GM19240 (cell line): ENCODE measurements at regions not wholly inside any gene's neighbourhood (a gene's known extent, or its start where the extent isn't known, plus 50 kb on each side); places are given as distances from the start of the nearest gene placed in this dataset.
"Not testable (repeated sequence)": the region's sequence is repeated elsewhere in the genome, so short reads cannot be mapped to it uniquely, and the experiment has no call there.

ENCODE experiments used
- DNase-seq: peaks from one replicate; pipeline ENCODE4 v3.0.0; 2011; ENCODE audit warnings: low spot score; ENCODE audit not compliant: insufficient read length

DNA sequence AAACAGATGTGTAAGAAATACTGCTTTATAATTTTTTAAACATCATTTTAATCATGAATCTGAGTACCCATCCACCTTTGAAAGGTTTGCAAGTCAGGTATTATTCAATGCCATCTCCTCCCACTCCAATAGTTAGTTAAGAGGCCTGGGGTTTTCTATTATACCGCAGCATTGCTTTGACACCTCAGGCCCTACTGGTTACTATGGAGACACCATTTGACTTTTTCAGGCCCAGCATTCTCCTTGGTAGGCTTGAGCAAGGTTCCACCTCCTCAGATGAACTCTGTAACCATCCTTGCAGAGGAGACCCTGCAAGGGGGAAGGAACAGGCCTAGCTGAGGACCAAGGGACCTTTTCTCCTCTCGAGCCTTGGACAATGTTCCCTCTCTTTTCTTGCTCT is 326.9 kb upstream of the NPSR1 start:
- no peak for DNase-seq

DNA sequence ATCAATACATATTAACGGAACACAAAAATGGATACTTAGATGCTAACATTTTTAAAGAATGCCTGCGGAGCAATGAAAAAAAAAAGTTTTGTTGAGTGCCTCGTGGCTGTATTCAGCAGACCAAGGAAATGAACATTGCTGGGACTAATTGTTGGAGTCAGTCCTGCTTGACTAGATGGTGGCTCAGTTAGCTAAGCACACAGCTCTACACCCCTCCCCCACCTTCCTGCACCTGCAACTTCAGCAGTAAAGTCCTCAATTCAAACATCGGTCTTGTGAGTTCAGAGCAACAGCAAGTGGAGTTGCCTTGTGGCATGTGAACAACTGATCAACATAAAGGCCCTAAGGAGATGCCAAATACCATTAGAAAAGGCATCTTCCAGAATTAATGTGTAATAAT is 326.0 kb upstream of the NPSR1 start:
- DNase-seq, result no peak

DNA sequence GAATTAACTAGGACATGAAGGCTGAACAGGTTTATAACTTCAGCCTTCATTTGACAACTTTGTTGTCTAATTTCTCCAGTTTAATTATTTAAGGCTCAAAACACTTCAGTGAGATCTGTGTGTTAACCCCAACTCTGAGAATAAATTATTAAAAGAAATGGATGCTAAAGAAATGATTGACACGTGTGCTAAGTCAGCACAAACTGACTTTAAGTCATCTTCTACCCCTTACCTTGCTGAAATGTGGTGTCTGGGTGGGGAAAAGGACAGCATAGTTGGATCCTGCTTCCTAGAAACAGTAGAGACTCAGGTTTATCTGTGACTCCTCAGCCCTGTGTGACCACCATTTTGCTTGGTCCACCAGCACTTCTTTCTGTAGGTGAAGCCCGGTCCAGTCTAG is 324.8 kb upstream of the NPSR1 start:
- no peak for DNase-seq

DNA sequence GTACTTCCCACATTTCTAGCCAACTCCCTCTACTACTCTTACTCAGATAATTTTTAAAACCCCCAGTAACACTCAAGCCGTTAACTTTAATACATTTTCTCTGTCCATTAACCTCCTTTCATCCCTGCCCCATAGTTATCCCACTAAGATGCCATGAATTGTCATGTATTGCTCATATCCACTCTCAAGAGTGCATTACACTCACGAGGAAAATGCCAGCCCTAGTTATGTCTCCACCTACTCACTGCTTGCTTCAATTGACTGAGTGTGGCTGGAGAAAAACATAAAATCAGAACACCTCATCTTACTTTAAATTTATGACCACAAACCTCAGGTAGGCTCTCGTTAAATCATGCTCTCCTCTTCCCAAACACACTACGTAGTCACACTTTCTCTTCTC is 324.1 kb upstream of the NPSR1 start:
- DNase-seq, result no peak

DNA sequence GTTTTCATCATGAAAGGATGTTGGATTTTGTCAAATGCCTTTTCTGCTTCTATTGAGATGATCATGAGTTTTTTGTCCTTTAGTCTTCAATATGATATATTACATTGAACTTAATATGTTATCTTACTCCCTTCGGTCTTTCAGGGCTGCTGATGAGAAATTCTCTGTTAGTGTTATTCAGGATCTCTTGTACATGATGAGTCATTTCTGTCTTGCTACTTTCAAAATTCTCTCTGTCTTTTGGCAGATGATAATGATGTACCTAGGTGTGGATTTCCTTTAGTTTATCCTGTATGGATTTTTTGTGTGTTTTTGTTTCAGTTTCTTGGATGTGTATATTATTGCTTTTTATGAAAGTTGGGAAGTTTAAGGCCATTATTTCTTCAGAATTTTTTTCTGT is 320.9 kb upstream of the NPSR1 start:
- no peak for DNase-seq

DNA sequence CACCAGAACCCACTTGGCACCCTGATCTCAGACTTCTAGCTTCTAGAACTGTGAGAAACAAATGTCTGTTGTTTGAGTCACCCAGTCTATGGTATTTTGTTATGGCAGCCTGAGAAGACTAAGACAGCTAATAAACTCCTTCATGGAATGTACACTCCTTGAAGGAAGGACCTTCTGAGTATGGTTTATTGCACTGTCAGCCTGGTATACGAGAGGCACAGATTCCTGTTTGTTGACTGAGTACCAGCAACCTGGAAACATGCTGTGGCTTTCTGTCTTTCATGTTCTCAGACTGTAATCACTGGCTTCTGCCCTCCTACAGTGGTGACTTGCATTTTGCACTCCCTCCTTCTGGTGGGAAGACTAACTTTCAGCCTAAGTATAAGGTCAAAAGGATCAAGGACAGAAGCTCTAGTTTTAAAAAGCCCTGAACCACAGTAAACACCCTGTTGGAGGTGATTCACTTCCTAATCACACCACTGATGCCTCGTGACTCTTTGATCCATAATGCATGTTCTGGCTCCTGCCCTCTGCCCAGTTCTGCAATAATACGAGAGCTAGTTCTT is 319.0 kb upstream of the NPSR1 start:
- no peak for DNase-seq

DNA sequence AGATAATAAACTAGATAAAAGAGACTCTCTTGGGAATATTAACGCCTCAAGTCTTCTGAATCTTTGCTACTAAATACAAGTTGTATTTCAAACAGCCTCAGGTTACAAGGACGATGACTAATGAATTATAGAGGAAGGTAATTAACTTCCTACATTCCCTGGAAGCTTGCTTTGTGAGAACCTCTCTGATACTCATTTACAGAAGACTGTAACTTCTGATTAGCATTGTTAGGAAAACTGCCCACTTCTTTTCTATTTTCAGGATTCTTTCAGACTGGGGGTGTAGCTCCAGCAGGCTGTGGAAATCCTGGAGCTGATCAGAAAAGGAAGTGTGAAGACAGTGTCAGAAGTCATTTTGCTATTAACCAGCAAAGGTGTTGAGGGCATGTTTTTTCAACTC is 316.7 kb upstream of the NPSR1 start:
- no peak for DNase-seq

DNA sequence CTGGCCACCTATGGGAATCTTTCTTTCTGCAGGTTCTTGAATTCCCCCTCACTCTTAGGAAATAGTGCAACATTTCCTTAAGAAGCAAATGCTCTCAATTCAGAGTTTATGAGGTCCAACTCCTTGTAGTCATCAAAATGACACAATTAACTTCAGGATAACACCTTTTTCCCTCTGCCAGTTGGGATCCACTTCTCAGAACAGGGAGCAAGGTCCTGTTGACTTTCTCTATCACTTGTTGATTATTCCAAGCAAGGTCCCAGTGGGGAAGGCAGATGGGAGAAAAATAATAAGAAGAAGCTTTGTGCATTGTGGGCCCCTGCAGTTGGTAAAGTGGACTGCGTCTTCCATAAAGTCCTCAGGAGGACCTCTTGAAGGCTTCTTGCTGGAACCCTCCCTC is 315.6 kb upstream of the NPSR1 start:
- no peak for DNase-seq

DNA sequence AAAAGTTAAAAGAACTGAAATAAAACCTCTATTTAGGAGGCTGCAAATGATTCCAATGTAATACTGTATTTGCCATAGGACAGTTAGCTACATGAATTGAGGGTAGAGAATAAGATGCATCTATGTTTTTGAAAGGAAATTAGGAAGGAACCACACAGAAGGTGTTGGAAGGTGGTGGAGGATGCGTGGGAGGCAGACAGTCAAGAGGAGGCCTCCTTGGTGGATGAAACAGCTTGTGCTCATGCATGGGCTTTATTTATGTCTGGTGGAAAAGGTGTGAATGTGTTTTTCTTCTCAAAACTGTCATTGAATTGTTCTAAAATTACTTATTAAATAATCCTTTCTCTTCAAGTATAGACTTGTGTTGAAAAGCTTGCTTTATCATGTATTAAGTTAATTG is 314.4 kb upstream of the NPSR1 start:
- DNase-seq, result no peak

DNA sequence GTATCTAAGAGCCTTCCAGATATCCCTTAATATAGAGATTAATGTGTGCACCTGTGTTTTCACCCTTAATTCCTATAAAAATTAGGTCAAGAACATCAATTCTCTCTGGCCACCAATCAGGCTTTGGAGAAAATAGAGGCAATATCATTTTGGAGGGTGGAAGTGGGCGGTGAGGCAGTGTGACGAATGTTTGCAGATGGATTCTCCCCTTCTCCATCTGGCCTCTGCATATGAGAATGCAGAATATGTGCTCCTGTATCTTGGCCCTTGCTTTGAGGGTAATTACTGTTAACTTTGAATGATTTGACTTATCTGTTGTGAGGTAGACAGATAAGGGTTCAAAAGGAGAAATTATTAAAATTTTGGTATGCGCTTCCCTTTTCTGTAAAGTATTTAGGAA is 304.0 kb upstream of the NPSR1 start:
- DNase-seq, result no peak

DNA sequence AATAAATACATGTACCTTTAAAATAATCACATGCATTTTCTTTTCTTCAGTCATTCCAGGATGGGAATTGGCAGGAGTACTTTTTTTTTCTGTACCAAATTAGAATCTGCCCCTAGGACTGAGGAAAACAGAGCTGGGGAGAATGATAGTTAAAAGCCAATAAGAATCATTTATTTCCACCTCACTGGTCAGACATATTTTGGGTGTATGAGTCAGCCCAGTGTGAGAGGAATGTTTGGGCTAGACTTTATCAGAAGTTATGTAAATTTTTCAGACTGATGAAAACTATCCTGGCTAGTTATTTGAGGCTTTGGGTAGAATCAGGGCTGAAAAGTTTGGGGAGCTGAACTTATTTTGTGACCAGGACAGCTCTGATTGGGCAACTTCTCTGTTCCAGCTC is 303.1 kb upstream of the NPSR1 start:
- no peak for DNase-seq

DNA sequence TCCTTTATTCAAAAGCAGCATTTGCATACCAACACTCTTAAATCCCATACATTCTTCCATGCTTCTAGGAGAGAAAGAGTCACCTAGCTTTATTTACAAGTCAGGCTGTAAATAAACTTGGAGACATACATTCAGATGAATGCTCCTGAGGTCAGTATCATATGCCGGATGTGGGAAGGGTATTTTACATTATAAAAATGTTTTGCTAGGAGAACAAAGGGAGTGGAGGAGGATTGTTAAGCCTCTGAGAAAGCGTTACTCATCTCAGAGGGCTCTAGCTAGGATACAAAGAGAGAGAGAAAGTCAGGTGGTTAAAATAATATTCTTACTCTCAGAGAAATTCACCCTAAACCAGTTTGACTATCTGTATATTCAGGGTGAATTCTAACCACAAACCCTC is 300.9 kb upstream of the NPSR1 start:
- DNase-seq, result no peak

DNA sequence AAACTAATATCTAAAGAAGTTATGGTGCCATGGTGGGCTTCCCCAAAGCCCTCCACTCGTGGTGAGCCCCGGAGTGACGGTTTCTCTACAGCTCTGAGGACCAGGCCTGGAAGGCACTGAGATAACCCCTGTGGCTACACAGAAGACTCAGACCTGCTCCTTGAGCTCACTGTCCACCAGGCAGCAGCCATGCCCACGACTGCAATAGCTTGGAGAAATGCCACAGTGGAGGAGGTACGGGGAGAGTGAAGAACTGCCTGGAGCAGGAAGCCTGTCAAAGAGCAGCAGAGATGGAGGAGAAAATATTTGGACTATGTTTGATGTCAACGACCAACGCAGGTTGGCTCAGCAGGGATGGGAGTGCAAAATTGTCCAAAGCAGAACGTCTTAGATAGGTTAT is 300.1 kb upstream of the NPSR1 start:
- DNase-seq, result no peak

DNA sequence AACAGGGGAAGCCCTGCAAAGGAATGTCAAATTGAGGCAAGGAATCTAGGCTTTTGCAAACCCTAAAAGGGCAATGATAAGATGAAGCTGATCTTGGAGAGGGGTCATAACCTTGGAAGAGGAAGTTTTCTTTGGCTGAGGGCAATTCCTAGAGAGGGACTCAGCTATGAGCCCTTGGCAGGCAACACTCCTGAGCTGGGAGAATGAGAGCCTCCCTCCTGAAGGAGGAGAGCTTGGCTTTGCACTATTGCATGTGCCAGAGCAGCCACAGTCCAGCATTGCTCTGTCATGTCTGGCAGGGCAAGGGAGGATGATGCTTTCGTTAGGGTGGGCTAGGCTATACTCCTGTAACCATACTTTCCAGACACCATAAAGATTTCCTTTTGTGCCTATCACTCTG is 299.4 kb upstream of the NPSR1 start:
- DNase-seq, result not testable (repeated sequence)

DNA sequence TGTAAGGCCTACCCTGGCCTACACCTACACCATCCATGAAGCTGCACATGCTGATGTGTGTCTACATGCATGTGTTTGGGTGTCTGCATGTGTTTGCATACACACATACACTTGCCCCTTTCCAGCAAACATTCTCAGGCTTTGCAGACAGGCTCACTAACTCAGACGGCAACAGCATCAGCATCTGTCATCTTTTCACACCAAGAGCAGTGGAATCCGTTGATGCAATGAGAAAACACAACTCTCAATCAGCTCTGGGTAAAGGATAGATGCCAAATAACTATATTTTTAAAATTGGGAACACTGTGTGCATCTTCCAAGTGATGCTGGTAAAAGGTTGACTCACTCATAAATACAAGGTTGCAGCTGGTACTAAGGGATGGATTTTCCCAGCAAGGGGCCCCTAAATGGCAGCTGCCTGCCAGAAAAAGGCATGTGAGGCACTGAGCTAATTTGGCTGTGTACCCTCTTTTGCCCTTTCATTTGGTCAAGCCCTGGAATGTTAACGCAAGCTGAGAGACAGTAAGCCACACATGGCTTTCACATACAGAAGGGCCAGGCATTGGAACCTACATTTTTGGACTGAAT is 296.3 kb upstream of the NPSR1 start:
- DNase-seq, result no peak

DNA sequence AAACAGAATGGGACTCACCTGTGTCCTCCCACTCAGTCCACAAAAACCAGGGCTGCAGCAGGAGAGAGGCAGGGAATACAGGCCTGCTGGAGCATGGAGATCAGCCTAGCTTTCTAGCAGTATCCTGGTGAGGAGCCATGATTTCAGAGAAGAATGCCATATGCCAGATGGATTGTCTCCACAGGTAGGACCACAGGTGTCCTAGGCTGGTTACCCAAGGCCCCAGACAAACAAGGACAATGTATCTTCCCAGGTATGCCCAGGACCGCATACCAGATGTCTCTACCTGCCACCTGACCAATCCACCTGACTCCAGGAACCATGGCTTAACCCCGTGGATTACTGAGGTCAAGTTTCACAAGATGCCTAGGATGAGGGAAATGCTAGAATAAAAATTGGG is 295.4 kb upstream of the NPSR1 start:
- DNase-seq, result no peak

DNA sequence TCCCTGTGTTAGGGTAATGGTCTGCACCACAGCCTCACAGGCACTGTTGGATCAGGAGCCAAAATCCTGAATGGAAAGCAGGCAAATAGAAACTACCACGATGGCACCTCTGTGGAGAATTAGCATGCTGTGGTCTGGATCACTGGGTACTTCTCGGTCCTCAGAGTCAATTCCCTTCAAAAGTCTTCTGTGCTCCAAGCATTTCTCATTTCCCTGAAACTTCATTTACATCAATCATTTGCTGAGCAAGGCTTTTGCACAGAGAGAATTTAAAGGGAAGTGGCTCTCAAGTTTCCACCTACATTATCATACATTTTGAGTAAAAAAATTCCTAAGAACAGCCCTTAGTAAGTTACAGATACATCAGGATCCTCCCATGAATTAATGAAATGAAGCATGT is 293.9 kb upstream of the NPSR1 start:
- DNase-seq, result no peak

DNA sequence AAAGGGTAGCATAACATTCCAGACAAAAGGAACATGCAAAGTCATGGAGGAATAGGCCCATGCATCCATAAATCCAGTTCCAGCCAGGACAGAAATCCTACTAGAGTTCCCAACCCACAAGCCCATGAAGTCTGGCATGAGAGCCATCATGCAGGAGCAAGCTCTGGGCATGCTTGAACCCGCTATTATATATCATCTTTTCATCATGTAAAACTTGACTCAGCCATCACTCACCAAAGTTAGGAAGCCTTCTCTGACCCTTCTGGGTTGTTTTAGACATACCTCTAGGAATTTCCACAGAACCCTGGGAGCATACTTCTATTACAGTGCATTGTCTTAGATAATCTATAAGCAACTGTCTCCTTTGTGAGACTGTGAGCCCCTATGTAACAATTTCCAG is 293.0 kb upstream of the NPSR1 start:
- DNase-seq, result no peak

DNA sequence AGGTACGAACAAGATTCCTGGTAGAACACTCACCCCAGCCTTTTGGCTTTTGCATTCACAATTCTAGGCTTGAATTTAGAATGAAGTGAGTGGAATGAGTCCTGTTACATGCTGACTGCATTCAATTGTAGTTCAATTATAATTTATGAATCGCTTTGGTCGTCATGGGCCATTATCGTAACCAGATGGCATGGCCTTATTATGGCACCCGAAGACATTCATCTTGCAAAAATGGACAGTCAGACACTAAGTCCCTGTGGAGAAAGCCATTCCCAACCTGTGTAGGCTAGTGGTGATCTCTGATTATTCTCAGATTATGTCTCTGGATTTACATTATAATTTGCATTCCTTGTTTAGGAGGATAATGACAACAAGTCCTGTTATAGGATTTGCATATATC is 292.4 kb upstream of the NPSR1 start:
- no peak for DNase-seq

DNA sequence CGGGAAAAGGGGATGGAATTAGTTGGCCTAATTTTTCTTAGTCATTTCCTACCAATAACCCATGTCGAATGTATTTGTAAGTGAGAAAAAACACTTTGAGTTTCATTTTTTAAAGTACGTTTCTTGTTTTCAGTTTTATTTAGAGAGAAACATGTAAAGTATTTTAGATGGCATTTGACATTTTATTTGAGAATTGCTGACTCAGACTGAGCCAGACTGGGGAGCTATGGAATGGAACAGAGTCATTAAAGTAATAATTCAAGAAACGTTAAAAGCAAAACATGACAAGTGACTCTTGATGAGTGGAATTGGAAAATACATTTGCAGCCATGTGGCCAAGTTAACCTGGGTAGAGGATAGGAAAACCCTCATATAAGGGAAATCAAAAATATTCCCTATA is 286.1 kb upstream of the NPSR1 start:
- DNase-seq, result no peak

DNA sequence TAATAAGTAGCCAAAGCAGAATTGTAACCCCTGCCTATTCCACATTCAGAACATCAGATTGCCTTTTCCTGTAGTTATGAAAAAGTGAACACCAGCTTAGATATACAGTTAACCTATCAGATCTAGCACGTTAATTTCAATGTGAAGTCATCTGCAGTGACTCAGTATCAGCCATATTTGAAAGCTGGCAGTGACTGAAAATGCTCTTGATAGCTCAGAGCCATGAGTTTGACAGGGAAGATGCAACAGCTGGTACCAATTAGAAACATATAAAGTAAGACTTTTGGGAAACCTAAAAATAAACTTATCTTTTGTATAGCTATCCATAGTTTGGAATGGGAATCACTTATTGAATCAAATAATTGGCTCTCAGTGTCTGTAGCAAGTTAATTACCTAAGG is 284.1 kb upstream of the NPSR1 start:
- DNase-seq, result no peak

DNA sequence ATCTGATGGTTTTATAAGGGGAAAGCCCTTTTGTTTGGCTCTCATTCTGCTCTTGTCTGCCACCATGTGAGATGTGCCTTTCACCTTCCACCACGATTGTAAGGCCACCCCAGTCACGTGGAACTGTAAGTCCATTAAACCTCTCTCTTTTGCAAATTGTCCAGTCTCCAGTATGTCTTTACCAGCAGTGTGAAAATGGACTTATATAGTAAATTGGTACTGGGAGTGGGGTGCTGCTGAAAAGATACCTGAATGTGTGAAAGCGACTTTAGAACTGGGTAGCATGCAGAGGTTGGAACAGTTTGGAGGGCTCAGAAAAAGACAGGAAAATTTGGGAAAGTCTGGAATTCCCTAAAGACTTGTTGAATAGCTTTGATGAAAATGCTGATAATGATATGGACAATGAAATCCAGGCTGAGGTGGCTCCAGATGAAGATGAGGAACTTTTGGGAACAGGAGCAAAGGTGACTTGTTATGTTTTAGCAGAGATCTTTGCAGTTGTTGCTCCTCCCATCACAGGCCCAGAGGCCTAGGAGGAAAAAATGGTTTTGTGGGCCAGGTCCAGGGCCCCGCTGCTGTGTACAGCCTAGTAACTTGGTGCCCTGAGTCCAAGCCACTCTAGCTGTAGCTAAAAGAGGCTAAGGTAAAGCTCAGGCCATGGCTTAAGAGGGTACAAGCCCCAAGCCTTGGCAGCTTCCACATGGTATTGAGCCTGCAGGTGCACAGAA is 275.7 kb upstream of the NPSR1 start:
- DNase-seq, result no peak

DNA sequence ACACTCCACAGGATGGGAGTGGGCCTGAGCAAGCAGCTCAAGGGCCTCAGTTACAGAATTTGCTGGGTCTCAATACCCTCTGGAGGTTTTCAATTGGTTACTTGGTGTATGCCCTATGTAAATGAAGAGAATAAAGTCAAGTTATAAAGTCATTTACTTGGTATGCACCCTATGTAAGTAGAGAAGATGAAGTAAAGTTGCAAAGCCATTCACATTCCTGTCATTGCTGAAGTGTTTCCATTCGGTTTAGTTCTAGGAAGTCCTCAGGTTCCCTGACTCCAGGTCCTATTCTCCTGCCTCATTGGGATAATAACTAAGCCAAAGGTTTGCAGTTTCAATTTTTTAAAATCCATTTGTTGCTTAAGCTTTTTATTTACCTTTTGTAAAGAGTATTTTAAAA is 272.6 kb upstream of the NPSR1 start:
- no peak for DNase-seq
